Ovary (tissue), 7 donors: ENCODE measurements at regions not wholly inside any gene's neighbourhood (a gene's known extent, or its start where the extent isn't known, plus 50 kb on each side); places are given as distances from the start of the nearest gene placed in this dataset.

Experiments used
- DNase-seq, 5 donors: peaks; one replicate each; pipeline ENCODE4 v3.0.0-alpha.2; 2019 to 2020
- H3K27ac ChIP-seq, 2 donors: fragments of 200-600 bp; one replicate each; pipeline versions ENCODE4 v1.5.1 to v1.8.0; 2019 to 2022
- H3K27me3 ChIP-seq: fragments of 200-600 bp; one replicate; pipeline ENCODE4 v1.8.0; 2022
- H3K36me3 ChIP-seq: fragments of 200-600 bp; sonication (generic); one replicate; pipeline ENCODE4 v1.5.1; 2019
- H3K4me1 ChIP-seq: one replicate; pipeline ENCODE4 v1.8.1; 2013; ENCODE audit warnings: mild to moderate bottlenecking, moderate library complexity; ENCODE audit not compliant: insufficient read depth
- H3K4me3 ChIP-seq: fragments of 200-600 bp; sonication (generic); one replicate; pipeline ENCODE4 v1.5.1; 2017
- H3K9me3 ChIP-seq, 2 donors: fragments of 200-600 bp in 1 of 2; sonication (generic) in 1 of 2; one replicate each; pipeline versions ENCODE4 v1.5.1 to v1.8.1; 2013 to 2019; ENCODE audit warnings: mild to moderate bottlenecking in 1 of 2, moderate library complexity in 1 of 2
- EP300 ChIP-seq: sonication (generic); formaldehyde crosslinking; IDR thresholded peaks from one replicate; pipeline ENCODE4 v1.6.1; 2017; ENCODE audit warnings: antibody characterized with exemption
- POLR2A ChIP-seq: fragments of 450-650 bp; IDR thresholded peaks from one replicate; pipeline ENCODE4 v1.6.1; 2017; ENCODE audit warnings: antibody characterized with exemption, mild to moderate bottlenecking, moderate library complexity
- WGBS, 3 donors: extraction: QIAGEN DNeasy Blood & Tissue Kit in 1 of 3; methylation state at CpG; one replicate each; pipeline versions ENCODE4 v1.1.5 to v1.1.7; 2013 to 2017; 5-methylcytosine and 5-hydroxymethylcytosine counted together
- intact Hi-C, 4 donors: fragments of 100-400 bp; cut with DNase I; formaldehyde crosslinking; loops; one replicate each; pipeline versions ENCODE4 v1.11.0 to v1.15.1; 2022 to 2023
- TF ChIP-seq, protein P1 (sequence below), 3 donors: fragments of 450-650 bp in 2 of 3; fragments of 200-600 bp in 1 of 3; IDR thresholded peaks; one replicate each; pipeline versions ENCODE4 v1.5.1 to v1.8.0; 2016 to 2022; ENCODE audit warnings: antibody characterized with exemption in 3 of 3, mild to moderate bottlenecking in 1 of 3
- donor health status: DM: no; HTN: no; CAD: no; lungs with moderate emphysema.
- donor health status: DM: no; HTN: no; CAD: no.
- donor health status: Bipolar disorder and iron deficiency.
- donor health status: DM: no; HTN: no; CAD: no.
- donor health status: DM: yes; HTN: yes; CAD: no.

- no peak overlapping the region for H3K27ac ChIP-seq
- H3K4me1 ChIP-seq = peaks cover 3% of the 10 kb centered on the region
- TF ChIP-seq, protein P1, sequence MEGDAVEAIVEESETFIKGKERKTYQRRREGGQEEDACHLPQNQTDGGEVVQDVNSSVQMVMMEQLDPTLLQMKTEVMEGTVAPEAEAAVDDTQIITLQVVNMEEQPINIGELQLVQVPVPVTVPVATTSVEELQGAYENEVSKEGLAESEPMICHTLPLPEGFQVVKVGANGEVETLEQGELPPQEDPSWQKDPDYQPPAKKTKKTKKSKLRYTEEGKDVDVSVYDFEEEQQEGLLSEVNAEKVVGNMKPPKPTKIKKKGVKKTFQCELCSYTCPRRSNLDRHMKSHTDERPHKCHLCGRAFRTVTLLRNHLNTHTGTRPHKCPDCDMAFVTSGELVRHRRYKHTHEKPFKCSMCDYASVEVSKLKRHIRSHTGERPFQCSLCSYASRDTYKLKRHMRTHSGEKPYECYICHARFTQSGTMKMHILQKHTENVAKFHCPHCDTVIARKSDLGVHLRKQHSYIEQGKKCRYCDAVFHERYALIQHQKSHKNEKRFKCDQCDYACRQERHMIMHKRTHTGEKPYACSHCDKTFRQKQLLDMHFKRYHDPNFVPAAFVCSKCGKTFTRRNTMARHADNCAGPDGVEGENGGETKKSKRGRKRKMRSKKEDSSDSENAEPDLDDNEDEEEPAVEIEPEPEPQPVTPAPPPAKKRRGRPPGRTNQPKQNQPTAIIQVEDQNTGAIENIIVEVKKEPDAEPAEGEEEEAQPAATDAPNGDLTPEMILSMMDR (IDR thresholded peaks at IDR 0.05) = no peak
- TF ChIP-seq EP300 = no peak
- no peak for TF ChIP-seq POLR2A
- no peaks in the 10 kb centered on the region for H3K27me3 ChIP-seq
- 62 to 67% (median 63%) methylated on average over 7 of the region's 7 CpGs for WGBS, 3 donors
- H3K36me3 ChIP-seq = no peaks in the 10 kb centered on the region
- no peak overlapping the region for H3K4me3 ChIP-seq
- DNase-seq = no peak
- intact Hi-C loops = no loop called here
- no peaks in the 10 kb centered on the region for H3K9me3 ChIP-seq
Observed at GRCh38 chr20:11687546-11688292, 230.0 kb upstream of the BTBD3 start.

GRCh38 chr20:11689262-11689661 is 228.4 kb upstream of the BTBD3 start:
- DNase-seq = no peak
- intact Hi-C loops = no loop called here
- TF ChIP-seq EP300 (no peak), POLR2A (no peak)
- TF ChIP-seq, protein P1 (IDR thresholded peaks at IDR 0.05) = no peak
- H3K9me3 ChIP-seq = no peaks in the 10 kb centered on the region
- H3K4me1 ChIP-seq = peaks cover 3% of the 10 kb centered on the region
- 88 to 94% (median 88%) methylated on average over 2 of the region's 2 CpGs for WGBS, 3 donors
- H3K27me3 ChIP-seq = no peaks in the 10 kb centered on the region
- no peak overlapping the region for H3K4me3 ChIP-seq
- no peaks in the 10 kb centered on the region for H3K36me3 ChIP-seq
- no peak overlapping the region for H3K27ac ChIP-seq

GRCh38 chr20:11691766-11692165 is 225.9 kb upstream of the BTBD3 start:
- no peaks in the 10 kb centered on the region for H3K4me1 ChIP-seq
- no peak for DNase-seq
- H3K9me3 ChIP-seq = no peaks in the 10 kb centered on the region
- WGBS, 3 donors = 59 to 64% (median 61%) methylated on average over 3 of the region's 3 CpGs
- no peak overlapping the region for H3K4me3 ChIP-seq
- no peaks in the 10 kb centered on the region for H3K27me3 ChIP-seq
- intact Hi-C loops = no loop called here
- no peaks in the 10 kb centered on the region for H3K36me3 ChIP-seq
- H3K27ac ChIP-seq = no peak overlapping the region
- TF ChIP-seq EP300 = no peak
- TF ChIP-seq, protein P1 (IDR thresholded peaks at IDR 0.05) = no peak
- no peak for TF ChIP-seq POLR2A

DNA sequence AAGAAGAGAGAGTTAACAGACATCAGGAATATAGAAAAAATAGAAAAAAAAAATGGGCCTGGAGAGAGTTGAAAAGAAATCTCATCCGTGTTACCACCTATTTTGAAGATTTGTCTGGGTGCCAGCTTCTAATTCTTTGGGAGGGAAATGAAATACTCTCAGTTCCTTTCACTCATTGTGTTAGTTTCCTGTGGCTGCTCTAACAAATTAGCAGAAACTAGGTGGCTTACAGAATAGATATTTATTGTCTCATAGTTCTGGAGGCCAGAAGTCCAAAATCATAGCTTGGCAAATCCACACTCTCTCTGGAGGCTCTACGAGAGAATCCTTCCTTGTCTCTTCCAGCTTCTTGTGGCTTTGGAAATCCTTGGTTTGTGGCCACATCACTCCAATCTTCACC is 225.1 kb upstream of the BTBD3 start:
- Histone ChIP-seq H3K27me3 (no peaks in the 10 kb centered on the region), H3K36me3 (no peaks in the 10 kb centered on the region), H3K9me3 (no peaks in the 10 kb centered on the region), H3K4me3 (no peak overlapping the region), H3K4me1 (no peaks in the 10 kb centered on the region), H3K27ac (no peak overlapping the region)
- TF ChIP-seq POLR2A = no peak
- TF ChIP-seq, protein P1 (IDR thresholded peaks at IDR 0.05) = no peak
- no peak for TF ChIP-seq EP300
- intact Hi-C loops = no loop called here
- WGBS, 3 donors = 49 to 59% (median 58%) methylated on average over 2 of the region's 2 CpGs
- DNase-seq = no peak
